ENCODE measurements at regions not wholly inside any gene's neighbourhood (a gene's known extent, or its start where the extent isn't known, plus 50 kb on each side); places are given as distances from the start of the nearest gene placed in this dataset.

DNA sequence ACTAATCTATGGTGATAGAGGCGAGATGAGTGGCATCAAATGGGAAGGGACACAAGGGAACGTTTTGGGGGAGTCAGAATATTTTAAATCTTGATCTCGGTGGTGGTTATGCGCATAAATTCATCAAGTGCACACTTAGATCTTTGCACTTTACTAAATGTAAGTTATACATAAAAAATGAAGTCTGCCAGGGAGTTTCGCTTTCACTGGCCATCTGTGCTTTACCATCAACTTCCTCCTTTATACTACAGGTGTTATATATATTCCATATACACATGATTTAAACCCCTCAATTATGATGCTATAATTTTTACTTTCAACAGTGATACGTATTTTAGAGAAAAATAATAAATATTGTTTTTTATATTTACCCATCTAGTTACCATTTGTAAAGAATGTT lies 97.6 kb upstream of the AKIRIN2 start:
- ChIA-PET CTCF (no interaction called here), POLR2A (no interaction called here)
- DNase-seq (ENCODE audit: low read depth) = no peak
- H3K4me3 ChIP-seq (ENCODE audit: low read depth, low read length) = no peak overlapping the region
- no peak for TF ChIP-seq CTCF (IDR thresholded peaks at IDR 0.05; ENCODE audit: insufficient read depth, low read depth, low read length)
- H3K27me3 ChIP-seq (ENCODE audit: control insufficient read depth, insufficient read depth, low read length) = no peaks in the 10 kb centered on the region
- no peaks in the 10 kb centered on the region for H3K36me3 ChIP-seq (ENCODE audit: control insufficient read depth, insufficient read depth, low read length)

GRCh38 chr6:87798393-87799278 lies 96.6 kb upstream of the AKIRIN2 start:
- TF ChIP-seq CTCF (IDR thresholded peaks at IDR 0.05; ENCODE audit: insufficient read depth, low read depth, low read length) = no peak
- no peaks in the 10 kb centered on the region for H3K27me3 ChIP-seq (ENCODE audit: control insufficient read depth, insufficient read depth, low read length)
- H3K36me3 ChIP-seq (ENCODE audit: control insufficient read depth, insufficient read depth, low read length) = no peaks in the 10 kb centered on the region
- ChIA-PET CTCF (no interaction called here), POLR2A (no interaction called here)
- no peak overlapping the region for H3K4me3 ChIP-seq (ENCODE audit: low read depth, low read length)
- no peak for DNase-seq (ENCODE audit: low read depth)

DNA sequence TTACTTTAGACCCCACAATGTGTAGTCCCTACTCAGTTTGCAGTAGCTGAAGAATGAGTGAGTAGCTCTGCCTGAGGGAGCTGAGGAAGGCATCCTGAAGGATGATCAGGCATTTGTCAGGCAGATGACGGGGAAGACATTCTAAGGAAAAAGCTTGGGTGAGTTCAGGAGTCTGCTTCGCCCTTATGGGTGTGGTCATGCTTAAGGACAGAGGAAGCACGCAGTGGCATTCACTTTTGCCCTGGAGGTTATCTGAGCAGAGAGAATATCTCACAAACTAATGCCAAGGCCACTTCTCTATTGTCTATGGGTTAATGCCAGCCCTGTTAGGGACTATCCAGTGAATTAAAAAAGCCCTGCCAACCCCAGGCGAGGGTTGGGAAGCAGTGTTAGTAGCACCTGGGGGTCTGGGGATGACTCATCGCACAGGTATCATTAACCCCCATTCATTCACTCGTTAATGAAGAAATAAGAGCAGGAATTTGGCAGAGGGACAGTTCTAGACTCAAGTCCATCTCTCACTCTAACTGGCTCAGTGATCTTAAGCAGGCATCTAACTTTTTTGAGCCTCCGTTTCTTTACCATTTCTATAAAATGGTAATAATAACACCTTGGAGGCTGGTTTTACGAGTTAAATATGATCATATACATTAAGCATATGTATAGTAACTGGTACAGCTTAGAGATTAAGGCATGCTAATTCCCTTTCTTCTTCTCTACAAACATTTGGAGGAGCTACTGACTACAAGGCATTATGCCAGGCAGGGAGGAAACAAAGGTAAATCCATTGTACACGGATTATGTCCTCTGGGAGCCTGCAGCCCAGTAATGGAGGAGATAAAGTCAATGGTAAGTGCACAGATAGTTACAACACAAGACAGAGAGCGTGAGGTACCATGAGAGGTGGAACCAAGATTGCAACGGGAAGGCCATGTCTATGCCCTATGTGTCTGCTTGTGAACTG lies 93.2 kb upstream of the AKIRIN2 start:
- Histone ChIP-seq H3K4me3 (ENCODE audit: low read depth, low read length) (no peak overlapping the region), H3K27me3 (ENCODE audit: control insufficient read depth, insufficient read depth, low read length) (no peaks in the 10 kb centered on the region), H3K36me3 (ENCODE audit: control insufficient read depth, insufficient read depth, low read length) (no peaks in the 10 kb centered on the region)
- ChIA-PET POLR2A (no interaction called here), CTCF (interaction anchor here (1.5 to 1.8 kb wide), 2 partner anchors 37 to 95 kb away, joined by 3 to 6 read pairs; no protein-coding TSS in a partner anchor)
- TF ChIP-seq CTCF (IDR thresholded peaks at IDR 0.05; ENCODE audit: insufficient read depth, low read depth, low read length) = no peak
- DNase-seq (ENCODE audit: low read depth) = no peak

DNA sequence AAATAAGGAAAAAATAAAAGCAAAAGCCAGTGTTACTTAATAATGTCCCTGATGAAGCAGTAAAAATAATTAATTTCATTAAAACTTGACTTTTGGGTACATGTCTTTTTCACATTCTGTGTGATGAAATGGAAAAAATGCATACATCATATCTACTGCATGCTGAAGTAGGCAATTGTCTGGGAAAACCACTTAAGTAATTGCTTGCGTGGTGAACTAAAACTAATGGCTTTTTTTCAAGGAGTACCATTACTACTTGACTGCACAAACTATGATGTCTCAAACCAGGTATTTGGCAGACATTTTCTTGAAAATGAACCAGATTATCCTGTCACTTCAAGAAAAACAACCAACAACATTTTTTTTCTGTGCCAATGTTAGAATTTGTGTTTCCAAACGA lies 91.3 kb upstream of the AKIRIN2 start:
- DNase-seq (ENCODE audit: low read depth) = no peak
- TF ChIP-seq CTCF (IDR thresholded peaks at IDR 0.05; ENCODE audit: insufficient read depth, low read depth, low read length) = no peak
- no peaks in the 10 kb centered on the region for H3K27me3 ChIP-seq (ENCODE audit: control insufficient read depth, insufficient read depth, low read length)
- H3K36me3 ChIP-seq (ENCODE audit: control insufficient read depth, insufficient read depth, low read length) = no peaks in the 10 kb centered on the region
- POLR2A ChIA-PET = no interaction called here
- H3K4me3 ChIP-seq (ENCODE audit: low read depth, low read length) = no peak overlapping the region
- CTCF ChIA-PET = no interaction called here

DNA sequence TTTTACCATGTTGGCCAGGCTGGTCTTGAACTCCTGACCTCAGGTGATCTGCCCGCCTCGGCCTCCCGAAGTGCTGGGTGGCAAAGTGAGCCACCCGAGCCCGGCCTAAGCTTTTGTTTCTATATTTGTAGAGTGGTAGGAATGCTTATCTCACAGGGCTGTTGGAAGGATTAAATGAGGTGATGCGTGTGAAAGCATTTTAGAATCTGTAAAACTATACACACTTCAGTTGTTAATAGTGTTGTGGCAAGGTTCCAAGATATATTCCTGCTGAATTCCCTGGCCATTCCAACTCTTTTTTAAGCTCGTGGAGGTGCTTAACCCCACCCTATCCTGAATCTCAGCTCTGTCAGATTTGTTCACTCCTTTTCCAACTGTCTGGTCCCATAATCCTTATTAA lies 89.9 kb upstream of the AKIRIN2 start:
- no peak overlapping the region for H3K4me3 ChIP-seq (ENCODE audit: low read depth, low read length)
- POLR2A ChIA-PET = no interaction called here
- TF ChIP-seq CTCF (IDR thresholded peaks at IDR 0.05; ENCODE audit: insufficient read depth, low read depth, low read length) = no peak
- no peaks in the 10 kb centered on the region for H3K36me3 ChIP-seq (ENCODE audit: control insufficient read depth, insufficient read depth, low read length)
- DNase-seq (ENCODE audit: low read depth) = no peak
- H3K27me3 ChIP-seq (ENCODE audit: control insufficient read depth, insufficient read depth, low read length) = no peaks in the 10 kb centered on the region
- CTCF ChIA-PET = interaction anchor here (1.1 kb wide), 1 partner anchor 10 kb away, joined by 4 read pairs; no protein-coding TSS in a partner anchor
